ENCODE measurements at regions not wholly inside any gene's neighbourhood (a gene's known extent, or its start where the extent isn't known, plus 50 kb on each side); places are given as distances from the start of the nearest gene placed in this dataset.
A peak's percentile ranks its signal among the peaks of the same experiment; 100 is the strongest.

DNA sequence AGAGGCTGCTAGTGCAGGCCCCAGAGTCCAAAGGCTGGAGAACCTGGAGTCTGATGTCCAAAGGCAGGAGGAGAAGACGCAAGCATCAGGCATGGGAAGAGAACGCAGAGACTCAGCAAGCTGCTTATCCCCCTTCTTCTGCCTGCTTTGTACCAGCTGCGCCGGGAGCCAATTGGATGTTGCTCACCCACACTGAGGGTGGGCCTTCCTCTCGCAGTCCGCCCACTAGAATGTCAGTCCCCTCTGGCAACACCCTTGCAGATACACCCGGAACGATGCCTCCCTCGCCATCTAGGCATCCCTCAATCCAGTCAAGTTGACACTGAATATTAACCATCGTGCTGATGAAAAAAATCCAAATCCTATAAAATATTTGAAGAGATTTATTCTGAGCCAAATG lies 141.6 kb downstream of the TWIST2 start:
- peaks cover 0 to 3% (median 0%) of the 10 kb centered on the region in 3 donors for H3K36me3 Mint-ChIP-seq
- DNase-seq = no peak
- H3K4me1 Mint-ChIP-seq = peaks cover 4 to 11% of the 10 kb centered on the region in 2 donors
- H3K27me3 Mint-ChIP-seq (ENCODE audit: low read depth in 3 of 3) = peaks cover 4 to 18% (median 5%) of the 10 kb centered on the region in 3 donors
- H3K27ac Mint-ChIP-seq = no peak overlapping the region
- H3K9me3 Mint-ChIP-seq = peaks cover 0 to 2% (median 0%) of the 10 kb centered on the region in 6 donors
- H3K4me3 Mint-ChIP-seq = no peak overlapping the region

DNA sequence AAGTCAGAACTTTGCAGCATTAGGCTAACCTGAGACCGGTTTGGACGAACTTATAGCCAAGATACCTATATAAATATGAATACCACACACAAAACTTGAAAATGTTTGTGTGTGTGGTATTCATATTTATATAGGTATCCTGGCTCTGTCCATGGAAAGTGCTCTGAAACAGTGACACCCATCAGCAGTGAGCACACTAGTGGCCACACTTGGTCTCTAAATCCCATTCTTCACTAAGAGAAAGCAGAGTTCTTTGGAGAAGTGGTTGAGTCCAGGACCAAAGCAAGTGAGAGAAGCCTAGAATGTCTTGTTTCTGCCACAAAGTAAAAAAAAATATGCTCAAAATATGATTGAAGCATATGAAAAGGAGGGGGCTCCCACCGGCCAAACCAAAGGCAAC lies 146.5 kb downstream of the TWIST2 start:
- peaks cover 4 to 11% of the 10 kb centered on the region in 2 donors for H3K4me1 Mint-ChIP-seq
- H3K27ac Mint-ChIP-seq = no peak overlapping the region
- peaks cover 0 to 3% (median 0%) of the 10 kb centered on the region in 3 donors for H3K36me3 Mint-ChIP-seq
- H3K4me3 Mint-ChIP-seq = peak overlapping the region in 1 of 5 donors; percentile 2
- no peak for DNase-seq
- H3K9me3 Mint-ChIP-seq = peaks cover 0 to 2% (median 0%) of the 10 kb centered on the region in 6 donors
- peaks cover 5 to 22% (median 5%) of the 10 kb centered on the region in 3 donors for H3K27me3 Mint-ChIP-seq (ENCODE audit: low read depth in 3 of 3)

DNA sequence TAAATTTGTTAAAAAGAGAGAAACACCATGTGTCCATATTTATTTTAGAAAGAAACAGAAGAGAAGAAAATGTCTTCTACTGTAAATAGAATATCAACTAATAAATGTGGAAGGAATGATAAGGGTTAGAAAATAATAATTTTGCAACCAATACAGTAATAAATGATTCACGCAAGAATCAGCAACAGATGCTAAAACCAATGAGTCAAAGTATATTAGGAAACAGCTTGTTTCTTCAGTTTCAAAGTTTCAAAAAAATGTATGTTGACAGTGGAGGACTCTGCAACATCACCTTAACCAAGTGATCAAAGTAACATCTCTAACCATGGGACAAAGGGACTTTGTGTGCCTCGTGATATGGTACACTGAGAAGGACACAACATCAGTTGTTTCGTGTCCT lies 147.0 kb downstream of the TWIST2 start:
- Mint-ChIP-seq H3K27me3 (ENCODE audit: low read depth in 3 of 3) (peaks cover 5 to 22% (median 5%) of the 10 kb centered on the region in 3 donors), H3K36me3 (peaks cover 0 to 3% (median 0%) of the 10 kb centered on the region in 3 donors), H3K4me1 (peaks cover 4 to 11% of the 10 kb centered on the region in 2 donors), H3K9me3 (peaks cover 0 to 2% (median 0%) of the 10 kb centered on the region in 6 donors), H3K4me3 (no peak overlapping the region), H3K27ac (no peak overlapping the region)
- DNase-seq = no peak

DNA sequence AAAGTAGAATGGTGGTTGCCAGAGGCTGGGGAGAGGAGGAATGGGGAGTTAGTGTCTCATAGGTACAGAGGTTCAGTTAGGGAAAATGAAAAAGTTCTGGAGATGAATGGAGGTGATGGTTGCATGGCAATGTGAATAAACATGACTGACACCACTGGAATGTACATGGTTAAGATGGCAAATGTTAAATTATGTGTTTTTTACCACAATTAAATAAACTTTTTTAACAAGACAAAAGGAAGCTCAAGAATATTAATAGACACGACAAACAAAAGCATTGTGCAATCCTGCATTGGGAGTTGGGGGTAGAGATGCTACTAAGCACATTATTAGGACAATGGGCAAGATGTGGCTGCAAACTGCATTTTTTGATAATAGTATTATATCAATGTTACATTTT lies 147.7 kb downstream of the TWIST2 start:
- Mint-ChIP-seq H3K27me3 (ENCODE audit: low read depth in 3 of 3) (peaks cover 5 to 22% (median 5%) of the 10 kb centered on the region in 3 donors), H3K4me1 (peaks cover 4 to 11% of the 10 kb centered on the region in 2 donors), H3K27ac (no peak overlapping the region), H3K4me3 (no peak overlapping the region), H3K36me3 (peaks cover 0 to 3% (median 0%) of the 10 kb centered on the region in 3 donors), H3K9me3 (peaks cover 0 to 2% (median 0%) of the 10 kb centered on the region in 6 donors)
- DNase-seq = no peak

DNA sequence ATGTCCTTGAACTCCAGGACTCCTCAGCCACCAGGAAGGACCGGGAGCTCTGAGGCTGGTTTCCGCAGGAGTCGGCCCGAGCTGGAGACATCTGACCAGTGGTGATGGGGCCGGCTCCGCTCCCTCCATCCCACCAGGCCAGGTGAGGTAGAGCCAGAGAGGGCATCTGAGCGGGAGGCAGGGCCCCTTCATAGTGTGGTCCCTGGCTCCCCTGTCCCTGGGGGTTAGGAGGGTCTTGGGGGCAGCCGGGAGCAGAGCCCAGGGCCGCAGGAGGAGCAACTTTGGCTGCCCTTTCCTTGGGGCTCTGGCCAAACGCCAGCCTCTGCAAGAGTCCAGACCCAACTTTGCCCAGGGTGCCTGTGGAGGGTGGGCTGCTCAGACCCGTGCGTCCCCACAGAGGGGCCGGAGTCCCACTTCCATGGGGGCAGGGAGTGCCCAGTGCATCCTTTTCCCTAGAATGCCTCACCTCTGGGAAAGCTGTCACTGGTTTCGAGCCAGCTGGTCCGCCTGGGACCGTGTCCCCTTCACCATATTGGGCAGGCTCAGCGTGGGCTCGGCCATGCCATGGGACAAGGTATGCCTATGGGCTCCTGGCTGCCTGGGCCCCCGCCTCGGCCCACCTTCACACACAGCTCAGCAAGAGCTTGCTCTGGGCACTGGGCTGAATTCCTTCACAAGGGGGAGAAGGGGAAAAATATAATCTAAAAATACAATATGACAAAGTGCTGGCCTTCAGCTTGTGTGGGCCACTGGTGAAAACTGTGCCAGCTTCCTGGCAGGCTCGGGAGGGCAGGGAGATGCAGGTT lies 148.6 kb downstream of the TWIST2 start:
- no peak for DNase-seq
- Mint-ChIP-seq H3K27me3 (ENCODE audit: low read depth in 3 of 3) (peaks cover 5 to 20% (median 5%) of the 10 kb centered on the region in 3 donors), H3K9me3 (peaks cover 0 to 2% (median 0%) of the 10 kb centered on the region in 6 donors), H3K27ac (no peak overlapping the region), H3K4me3 (no peak overlapping the region), H3K36me3 (peaks cover 0 to 3% (median 0%) of the 10 kb centered on the region in 3 donors), H3K4me1 (peaks cover 4 to 11% of the 10 kb centered on the region in 2 donors)

DNA sequence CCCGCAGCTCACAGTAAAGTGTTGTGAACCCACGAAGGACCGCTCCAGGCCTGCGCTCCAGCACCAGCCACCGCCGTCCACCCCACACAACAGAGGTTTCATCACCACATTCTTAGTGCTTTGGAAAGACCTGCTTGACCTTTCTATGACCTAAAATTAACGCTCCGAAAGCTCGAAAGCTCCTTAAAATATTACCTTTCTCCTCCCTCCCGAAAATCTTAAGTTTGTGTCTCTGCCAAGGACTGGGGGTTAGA lies 149.2 kb downstream of the TWIST2 start:
- DNase-seq = no peak
- H3K9me3 Mint-ChIP-seq = peaks cover 0 to 2% (median 0%) of the 10 kb centered on the region in 6 donors
- H3K4me1 Mint-ChIP-seq = peaks cover 4 to 11% of the 10 kb centered on the region in 2 donors
- no peak overlapping the region for H3K4me3 Mint-ChIP-seq
- H3K27ac Mint-ChIP-seq = no peak overlapping the region
- H3K27me3 Mint-ChIP-seq (ENCODE audit: low read depth in 3 of 3) = peaks cover 3 to 18% (median 5%) of the 10 kb centered on the region in 3 donors
- H3K36me3 Mint-ChIP-seq = peaks cover 0 to 3% (median 0%) of the 10 kb centered on the region in 3 donors

DNA sequence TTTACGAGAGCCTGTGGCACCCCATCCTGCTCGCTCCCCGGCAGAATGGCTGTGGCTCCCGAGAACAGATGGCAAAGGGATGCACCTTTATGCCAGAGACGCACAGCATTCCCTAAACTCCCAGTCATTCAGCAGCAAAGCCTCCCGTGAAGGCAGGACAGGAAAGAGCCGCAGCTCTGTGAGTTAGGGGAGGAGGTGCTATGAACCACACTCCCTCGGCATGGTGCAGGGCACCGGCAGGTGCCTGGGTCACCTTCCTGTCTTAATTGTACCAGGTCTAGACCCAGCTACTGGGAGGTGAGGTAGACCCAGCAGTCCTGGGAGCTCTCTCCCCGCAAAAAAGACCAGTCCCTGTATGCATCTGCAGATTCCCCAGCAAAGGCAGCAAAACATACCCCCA lies 149.8 kb downstream of the TWIST2 start:
- H3K27ac Mint-ChIP-seq = no peak overlapping the region
- no peak overlapping the region for H3K4me3 Mint-ChIP-seq
- peaks cover 3 to 17% (median 9%) of the 10 kb centered on the region in 3 donors for H3K27me3 Mint-ChIP-seq (ENCODE audit: low read depth in 3 of 3)
- no peak for DNase-seq
- H3K4me1 Mint-ChIP-seq = peaks cover 4 to 11% of the 10 kb centered on the region in 2 donors
- peaks cover 0 to 2% (median 0%) of the 10 kb centered on the region in 6 donors for H3K9me3 Mint-ChIP-seq
- peaks cover 0 to 3% (median 0%) of the 10 kb centered on the region in 3 donors for H3K36me3 Mint-ChIP-seq

Data from immature natural killer cell (primary cell).